Brain microvascular endothelial cell (primary cell): ENCODE measurements at regions not wholly inside any gene's neighbourhood (a gene's known extent, or its start where the extent isn't known, plus 50 kb on each side); places are given as distances from the start of the nearest gene placed in this dataset.
"Not testable (repeated sequence)": the region's sequence is repeated elsewhere in the genome, so short reads cannot be mapped to it uniquely, and the experiment has no call there.

ENCODE experiments used
- DNase-seq: peaks from one replicate; pipeline ENCODE4 v3.0.0-alpha.2; 2020
- H3K27ac ChIP-seq: fragments of 250-450 bp; sonication (Bioruptor Pico); 2 replicates; pipeline ENCODE4 v1.5.1; 2020; ENCODE audit warnings: mild to moderate bottlenecking, moderate library complexity
- H3K27me3 ChIP-seq: fragments of 250-450 bp; sonication (Bioruptor Pico); replicated peaks from 2 replicates; pipeline ENCODE4 v1.5.1; 2020; ENCODE audit warnings: mild to moderate bottlenecking
- H3K36me3 ChIP-seq: fragments of 250-450 bp; sonication (Bioruptor Pico); replicated peaks from 2 replicates; pipeline ENCODE4 v1.5.1; 2020; ENCODE audit warnings: mild to moderate bottlenecking
- H3K4me3 ChIP-seq: 2 replicates; pipeline ENCODE4 v1.5.1; 2011; ENCODE audit warnings: low read depth, mild to moderate bottlenecking, control low read depth, low read length, moderate library complexity
- CTCF ChIP-seq: IDR thresholded peaks from 2 replicates; pipeline ENCODE4 v1.5.1; 2011; ENCODE audit warnings: low read depth, mild to moderate bottlenecking, moderate library complexity, low read length, control low read depth, inconsistent platforms; ENCODE audit errors: missing control alignments
- in situ Hi-C: cut with HindIII; loops from 2 replicates; pipeline ENCODE4 v1.10.0; 2017; ENCODE audit warnings: low sequenced_read_pairs, low pct_ligation_motif_present

GRCh38 chr20:29085625-29086024 is 2171.8 kb upstream of the DEFB115 start:
- Histone ChIP-seq H3K27ac (no peak overlapping the region), H3K4me3 (no peak overlapping the region), H3K36me3 (no peaks in the 10 kb centered on the region), H3K27me3 (no peaks in the 10 kb centered on the region)
- no peak for TF ChIP-seq CTCF
- in situ Hi-C loops = no loop called here
- DNase-seq = no peak

- H3K4me3 ChIP-seq, H3K27me3 ChIP-seq, DNase-seq, H3K36me3 ChIP-seq, in situ Hi-C loops, H3K27ac ChIP-seq: not testable (repeated sequence)
These were observed 2171.2 kb upstream of the DEFB115 start for GRCh38 chr20:29086145-29086718.

GRCh38 chr20:29086938-29087337 is 2170.5 kb upstream of the DEFB115 start:
- Histone ChIP-seq H3K4me3 (no peak overlapping the region), H3K27me3 (no peaks in the 10 kb centered on the region), H3K36me3 (no peaks in the 10 kb centered on the region), H3K27ac (no peak overlapping the region)
- TF ChIP-seq CTCF = no peak
- in situ Hi-C loops = no loop called here
- no peak for DNase-seq

GRCh38 chr20:29087887-29088286 is 2169.6 kb upstream of the DEFB115 start:
- H3K36me3 ChIP-seq, DNase-seq, H3K4me3 ChIP-seq, H3K27me3 ChIP-seq, in situ Hi-C loops, H3K27ac ChIP-seq: not testable (repeated sequence)

GRCh38 chr20:29088472-29088871 is 2169.0 kb upstream of the DEFB115 start:
- DNase-seq, in situ Hi-C loops, H3K27ac ChIP-seq, H3K27me3 ChIP-seq, H3K36me3 ChIP-seq, H3K4me3 ChIP-seq: not testable (repeated sequence)

- H3K4me3 ChIP-seq, H3K36me3 ChIP-seq, H3K27ac ChIP-seq, DNase-seq, in situ Hi-C loops, H3K27me3 ChIP-seq: not testable (repeated sequence)
These were observed 2168.1 kb upstream of the DEFB115 start for GRCh38 chr20:29089409-29089808.

GRCh38 chr20:29093958-29094357 is 2163.5 kb upstream of the DEFB115 start:
- H3K4me3 ChIP-seq, DNase-seq, H3K36me3 ChIP-seq, in situ Hi-C loops, H3K27me3 ChIP-seq, H3K27ac ChIP-seq: not testable (repeated sequence)

- H3K4me3 ChIP-seq, H3K36me3 ChIP-seq, in situ Hi-C loops, DNase-seq, H3K27me3 ChIP-seq, H3K27ac ChIP-seq: not testable (repeated sequence)
These were observed 2160.8 kb upstream of the DEFB115 start for GRCh38 chr20:29096695-29097094.

- H3K36me3 ChIP-seq, H3K27me3 ChIP-seq, DNase-seq, H3K4me3 ChIP-seq, in situ Hi-C loops, H3K27ac ChIP-seq: not testable (repeated sequence)
These were observed 2149.6 kb upstream of the DEFB115 start for GRCh38 chr20:29107884-29108283.

GRCh38 chr20:29109386-29109785 is 2148.1 kb upstream of the DEFB115 start:
- DNase-seq, H3K36me3 ChIP-seq, in situ Hi-C loops, H3K27ac ChIP-seq, H3K27me3 ChIP-seq, H3K4me3 ChIP-seq: not testable (repeated sequence)

- DNase-seq, H3K27ac ChIP-seq, H3K36me3 ChIP-seq, in situ Hi-C loops, H3K27me3 ChIP-seq, H3K4me3 ChIP-seq: not testable (repeated sequence)
These were observed 2142.4 kb upstream of the DEFB115 start for GRCh38 chr20:29115097-29115496.
